H1 (cell line): ENCODE measurements at regions not wholly inside any gene's neighbourhood (a gene's known extent, or its start where the extent isn't known, plus 50 kb on each side); places are given as distances from the start of the nearest gene placed in this dataset.

Experiments used
- CTCF ChIA-PET: fragments of 300-600 bp; sonication (Branson Sonifier 250); formaldehyde crosslinking; loops from one replicate; lab custom pipeline; 2021; ENCODE audit not compliant: partially characterized antibody; lab: Charles Lee
- POLR2A ChIA-PET: fragments of 300-600 bp; sonication (Branson Sonifier 250); formaldehyde crosslinking; loops from one replicate; lab custom pipeline; 2021; ENCODE audit warnings: inconsistent platforms; ENCODE audit not compliant: partially characterized antibody; lab: Charles Lee
- DNase-seq, 2 experiments: peaks; one replicate each; pipeline versions ENCODE4 v3.0.0 to v3.0.0-alpha.2; 2010 to 2022; ENCODE audit warnings: low spot score in 2 of 2, low read depth in 1 of 2, mixed read lengths in 1 of 2
- FAIRE-seq: peaks from 2 replicates; lab custom pipeline; 2011; peaks lifted over from hg19 to GRCh38; lab: Jason Lieb, UNC
- H2AFZ ChIP-seq: 2 replicates; pipeline ENCODE4 v1.8.1; 2012; ENCODE audit warnings: low read length, inconsistent platforms
- H2AK5ac ChIP-seq: 2 replicates; pipeline ENCODE4 v1.6.1; 2013; ENCODE audit warnings: low read depth, low read length
- H2BK120ac ChIP-seq: replicated peaks from 2 replicates; pipeline ENCODE3; 2013; ENCODE audit warnings: low read depth, low read length, inconsistent platforms
- H2BK12ac ChIP-seq: 2 replicates; pipeline ENCODE4 v1.6.1; 2013; ENCODE audit warnings: low read depth, low read length
- H2BK15ac ChIP-seq: 2 replicates; pipeline ENCODE4 v1.6.1; 2013; ENCODE audit warnings: low read length
- H2BK20ac ChIP-seq: 2 replicates; pipeline ENCODE4 v1.6.1; 2013; ENCODE audit warnings: low read length
- H2BK5ac ChIP-seq: 2 replicates; pipeline ENCODE4 v1.6.1; 2013; ENCODE audit warnings: low read depth, low read length
- H3K14ac ChIP-seq: 2 replicates; pipeline ENCODE4 v1.6.1; 2013; ENCODE audit warnings: inconsistent platforms; ENCODE audit not compliant: insufficient read length
- H3K18ac ChIP-seq: 2 replicates; pipeline ENCODE4 v1.6.1; 2013; ENCODE audit warnings: low read length; ENCODE audit errors: extremely low read depth
- H3K23ac ChIP-seq: 2 replicates; pipeline ENCODE4 v1.6.1; 2013; ENCODE audit warnings: inconsistent platforms; ENCODE audit not compliant: insufficient read length
- H3K23me2 ChIP-seq: 2 replicates; pipeline ENCODE4 v1.6.1; 2013; ENCODE audit warnings: low read depth, low read length
- H3K27ac ChIP-seq: 2 replicates; pipeline ENCODE4 v1.6.1; 2011; ENCODE audit warnings: low read depth, low read length, inconsistent platforms
- H3K27me3 ChIP-seq, 4 experiments: replicated peaks in 1 of 4; 1 replicate in 1 of 4; 2 replicates in 3 of 4; pipeline versions ENCODE4 v1.6.1 to v1.8.1; 2011 to 2013; ENCODE audit warnings: low read length in 3 of 4, mild to moderate bottlenecking in 3 of 4, inconsistent platforms in 2 of 4, mixed read lengths in 2 of 4, moderate library complexity in 1 of 4; ENCODE audit not compliant: control insufficient read depth in 3 of 4, insufficient read depth in 3 of 4; ENCODE audit errors: extremely low read depth in 1 of 4
- H3K36me3 ChIP-seq, 4 experiments: 2 replicates each; pipeline versions ENCODE4 v1.6.1 to v1.8.1; 2011 to 2013; ENCODE audit warnings: mild to moderate bottlenecking in 4 of 4, low read length in 3 of 4, moderate library complexity in 2 of 4, control low read depth in 1 of 4, inconsistent platforms in 1 of 4; ENCODE audit not compliant: insufficient read depth in 4 of 4, control insufficient read depth in 2 of 4
- H3K4ac ChIP-seq: replicated peaks from 2 replicates; pipeline ENCODE3; 2013; ENCODE audit warnings: low read length, low read depth, mixed read lengths, inconsistent platforms; ENCODE audit not compliant: insufficient read length
- H3K4me1 ChIP-seq, 4 experiments: replicated peaks in 1 of 4; 1 replicate in 1 of 4; 2 replicates in 3 of 4; pipeline versions ENCODE4 v1.6.1 to v1.8.1; 2011 to 2013; ENCODE audit warnings: low read length in 3 of 4, inconsistent platforms in 2 of 4, mixed read lengths in 1 of 4; ENCODE audit not compliant: insufficient read depth in 4 of 4, control insufficient read depth in 3 of 4
- H3K4me2 ChIP-seq, 2 experiments: 2 replicates each; pipeline versions ENCODE4 v1.6.1 to v1.8.1; 2011 to 2013; ENCODE audit warnings: low read depth in 2 of 2, low read length in 2 of 2, control low read depth in 1 of 2, inconsistent platforms in 1 of 2, mild to moderate bottlenecking in 1 of 2; ENCODE audit not compliant: insufficient read depth in 1 of 2
- H3K4me3 ChIP-seq, 4 experiments: fragments of 200-600, 300-600 bp in 1 of 4; sonication (generic), shearing (Covaris generic), sonication (Bioruptor Twin) in 1 of 4; 2 replicates each; pipeline versions ENCODE4 v1.5.1 to v1.8.1; 2011 to 2016; ENCODE audit warnings: low read length in 4 of 4, low read depth in 3 of 4, control low read depth in 2 of 4, inconsistent platforms in 2 of 4, mild to moderate bottlenecking in 2 of 4, mixed read lengths in 1 of 4, moderate library complexity in 1 of 4; ENCODE audit not compliant: insufficient read depth in 2 of 4; ENCODE audit errors: extremely low read depth in 1 of 4
- H3K56ac ChIP-seq: replicated peaks from 2 replicates; pipeline ENCODE3; 2013; ENCODE audit warnings: low read depth, mild to moderate bottlenecking, mixed read lengths, low read length, inconsistent platforms; ENCODE audit not compliant: insufficient read length
- H3K79me1 ChIP-seq: 2 replicates; pipeline ENCODE4 v1.6.1; 2013; ENCODE audit warnings: low read depth, low read length, control low read depth
- H3K79me2 ChIP-seq, 2 experiments: 2 replicates each; pipeline versions ENCODE4 v1.6.1 to v1.8.1; 2012 to 2013; ENCODE audit warnings: low read length in 2 of 2, mild to moderate bottlenecking in 2 of 2, inconsistent platforms in 1 of 2; ENCODE audit not compliant: insufficient read depth in 2 of 2, control insufficient read depth in 1 of 2
- H3K9ac ChIP-seq, 4 experiments: replicated peaks in 1 of 4; 1 replicate in 1 of 4; 2 replicates in 3 of 4; pipeline versions ENCODE4 v1.6.1 to v1.8.1; 2011 to 2013; ENCODE audit warnings: low read depth in 3 of 4, low read length in 3 of 4, control low read depth in 2 of 4, mild to moderate bottlenecking in 2 of 4, moderate library complexity in 2 of 4, inconsistent platforms in 1 of 4; ENCODE audit errors: extremely low read depth in 1 of 4
- H3K9me3 ChIP-seq, 2 experiments: 2 replicates each; pipeline versions ENCODE4 v1.6.1 to v1.8.1; 2012 to 2013; ENCODE audit warnings: mild to moderate bottlenecking in 2 of 2, moderate library complexity in 2 of 2, control low read depth in 1 of 2, inconsistent platforms in 1 of 2, low read depth in 1 of 2, low read length in 1 of 2, mixed read lengths in 1 of 2; ENCODE audit not compliant: insufficient read depth in 2 of 2
- H4K20me1 ChIP-seq, 2 experiments: replicated peaks in 1 of 2; 2 replicates each; pipeline versions ENCODE3 to v1.8.1; 2011 to 2013; ENCODE audit warnings: inconsistent platforms in 2 of 2, low read length in 2 of 2, mild to moderate bottlenecking in 1 of 2; ENCODE audit not compliant: insufficient read depth in 2 of 2, control insufficient read depth in 1 of 2
- H4K5ac ChIP-seq: 2 replicates; pipeline ENCODE4 v1.6.1; 2013; ENCODE audit warnings: low read length, low read depth, mixed read lengths, inconsistent platforms; ENCODE audit not compliant: insufficient read length
- H4K8ac ChIP-seq: 2 replicates; pipeline ENCODE4 v1.8.0; 2013; ENCODE audit warnings: mild to moderate bottlenecking, moderate library complexity, low read length, inconsistent platforms; ENCODE audit not compliant: insufficient read depth; ENCODE audit errors: extremely low read depth
- H4K91ac ChIP-seq: replicated peaks from 2 replicates; pipeline ENCODE3; 2013; ENCODE audit warnings: low read length, mixed read lengths, inconsistent platforms; ENCODE audit not compliant: insufficient read length
- EP300 ChIP-seq, 2 experiments: IDR thresholded peaks; 1 replicate in 1 of 2; 2 replicates in 1 of 2; pipeline ENCODE4 v1.6.1; 2011 to 2012; ENCODE audit warnings: low read depth in 2 of 2, low read length in 2 of 2, mild to moderate bottlenecking in 2 of 2, borderline replicate concordance in 1 of 2, inconsistent platforms in 1 of 2, moderate library complexity in 1 of 2
- SIN3A ChIP-seq, 2 experiments: IDR thresholded peaks in 1 of 2; conservative IDR thresholded peaks in 1 of 2; 2 replicates each; pipeline ENCODE4 v1.6.1; 2011 to 2012; ENCODE audit warnings: low read length in 2 of 2, improper control_type of control experiment in 1 of 2, low read depth in 1 of 2, mild to moderate bottlenecking in 1 of 2
- TEAD4 ChIP-seq: IDR thresholded peaks from 2 replicates; pipeline ENCODE4 v1.6.1; 2012; ENCODE audit warnings: low read depth, low read length, inconsistent platforms, mixed read lengths
- WGBS, 2 experiments: shearing (Covaris generic) in 1 of 2; methylation state at CpG; one replicate each; pipeline versions ENCODE4 v1.1.6 to v1.1.7; 2013 to 2015; ENCODE audit warnings: low lambda C conversion rate in 2 of 2, mixed read lengths in 2 of 2, inconsistent platforms in 1 of 2, low coverage in 1 of 2, missing lambda C conversion rate in 1 of 2; ENCODE audit not compliant: insufficient replicate concordance in 2 of 2, insufficient coverage in 1 of 2, insufficient read length in 1 of 2; ENCODE audit errors: extremely low coverage in 1 of 2, missing lambda C conversion rate in 1 of 2; 5-methylcytosine and 5-hydroxymethylcytosine counted together

- Histone ChIP-seq H3K56ac (no peak overlapping the region), H3K14ac (no peak overlapping the region), H2BK12ac (no peak overlapping the region), H3K9me3 (peaks cover 0 to 9% of the 10 kb centered on the region in 2 experiments; a peak in 1 of 4 replicates), H4K20me1 (no peaks in the 10 kb centered on the region), H4K8ac (no peak overlapping the region), H2BK120ac (no peak overlapping the region), H4K5ac (no peak overlapping the region), H2AFZ (no peak overlapping the region), H3K4ac (no peak overlapping the region), H3K79me1 (no peaks in the 10 kb centered on the region), H3K4me1 (no peaks in the 10 kb centered on the region), H3K23ac (no peak overlapping the region), H3K23me2 (no peaks in the 10 kb centered on the region), H3K36me3 (no peaks in the 10 kb centered on the region), H2BK15ac (no peak overlapping the region), H4K91ac (no peak overlapping the region), H3K4me3 (no peak overlapping the region), H3K18ac (no peak overlapping the region), H3K4me2 (no peak overlapping the region), H2BK20ac (no peak overlapping the region), H2BK5ac (no peak overlapping the region), H3K27me3 (no peaks in the 10 kb centered on the region), H3K27ac (no peak overlapping the region), H3K9ac (no peak overlapping the region), H2AK5ac (no peak overlapping the region), H3K79me2 (no peaks in the 10 kb centered on the region)
- POLR2A ChIA-PET = no interaction called here
- DNase-seq = no peak
- no peak for FAIRE-seq
- CTCF ChIA-PET = interaction anchor here (0.8 to 1.1 kb wide), 4 partner anchors 13 to 836 kb away, joined by 3 to 5 read pairs (median 3); no protein-coding TSS in a partner anchor
- 83% methylated on average over 4 of the region's 4 CpGs; no CpG with 5 or more reads in 1 of the 2 experiments for WGBS, 2 experiments
- TF ChIP-seq TEAD4 (no peak), EP300 (IDR thresholded peaks at IDR 0.05; ENCODE audit: borderline replicate concordance in 1 of 2, low read depth in 2 of 2, low read length in 2 of 2) (no peak), SIN3A (conservative IDR thresholded peaks at IDR 0.05 in 1 of 2, IDR thresholded peaks at IDR 0.05 in 1 of 2; ENCODE audit: low read depth in 1 of 2, low read length in 2 of 2) (no peak)
These were observed 245.9 kb upstream of the GIMD1 start for GRCh38 chr4:106614441-106614840.
